Psoas muscle (tissue), 7 donors: ENCODE measurements at regions not wholly inside any gene's neighbourhood (a gene's known extent, or its start where the extent isn't known, plus 50 kb on each side); places are given as distances from the start of the nearest gene placed in this dataset.

Experiments
- ATAC-seq, 4 donors: fragments of 200-7000 bp; cut with Tn5 transposase; one replicate each; pipeline ENCODE4 v1.9.1; 2020; ENCODE audit warnings: moderate library complexity in 3 of 4, mild to moderate bottlenecking in 2 of 4
- DNase-seq, 2 donors: peaks; one replicate each; pipeline ENCODE4 v3.0.0-alpha.2; 2020
- H3K27ac ChIP-seq: fragments of 200-600 bp; one replicate; pipeline ENCODE4 v1.8.0; 2022
- H3K27me3 ChIP-seq, 3 donors: fragments of 200-600 bp in 1 of 3; one replicate each; pipeline versions ENCODE4 v1.6.1 to v1.8.0; 2013 to 2022; ENCODE audit warnings: low read length in 2 of 3, mild to moderate bottlenecking in 2 of 3, moderate library complexity in 1 of 3; ENCODE audit not compliant: insufficient read depth in 3 of 3
- H3K36me3 ChIP-seq, 2 donors: fragments of 200-600 bp in 1 of 2; one replicate each; pipeline versions ENCODE4 v1.6.1 to v1.8.0; 2013 to 2022; ENCODE audit warnings: low read depth in 1 of 2, mild to moderate bottlenecking in 1 of 2, moderate library complexity in 1 of 2; ENCODE audit not compliant: insufficient read depth in 1 of 2
- H3K4me1 ChIP-seq: fragments of 200-600 bp; one replicate; pipeline ENCODE4 v1.8.0; 2022
- H3K4me3 ChIP-seq: fragments of 200-600 bp; one replicate; pipeline ENCODE4 v1.8.0; 2022; ENCODE audit warnings: mild to moderate bottlenecking
- H3K9me3 ChIP-seq: fragments of 200-600 bp; one replicate; pipeline ENCODE4 v1.8.0; 2022
- CTCF ChIP-seq: fragments of 200-600 bp; IDR thresholded peaks from one replicate; pipeline ENCODE4 v1.8.0; 2022; ENCODE audit warnings: antibody characterized with exemption
- WGBS, 3 donors: extraction: QIAGEN DNeasy Blood & Tissue Kit; methylation state at CpG; one replicate each; pipeline versions ENCODE4 v1.1.6 to v1.1.7; 2013; 5-methylcytosine and 5-hydroxymethylcytosine counted together
- intact Hi-C, 2 donors: fragments of 100-400 bp; cut with DNase I; formaldehyde crosslinking; loops; one replicate each; pipeline versions ENCODE4 v1.11.0 to v1.14.2; 2022
- donor health status: healthy with polysubstance abuse.
- donor health status: DM: no; HTN: no; CAD: no; lungs with moderate emphysema.
- donor health status: Bipolar disorder and iron deficiency.
- donor health status: healthy.
- donor health status: DM: yes; HTN: yes; CAD: no.
- donor health status: DM: no; HTN: no; CAD: no.
- donor health status: DM: yes; HTN: yes; CAD: no.

DNA sequence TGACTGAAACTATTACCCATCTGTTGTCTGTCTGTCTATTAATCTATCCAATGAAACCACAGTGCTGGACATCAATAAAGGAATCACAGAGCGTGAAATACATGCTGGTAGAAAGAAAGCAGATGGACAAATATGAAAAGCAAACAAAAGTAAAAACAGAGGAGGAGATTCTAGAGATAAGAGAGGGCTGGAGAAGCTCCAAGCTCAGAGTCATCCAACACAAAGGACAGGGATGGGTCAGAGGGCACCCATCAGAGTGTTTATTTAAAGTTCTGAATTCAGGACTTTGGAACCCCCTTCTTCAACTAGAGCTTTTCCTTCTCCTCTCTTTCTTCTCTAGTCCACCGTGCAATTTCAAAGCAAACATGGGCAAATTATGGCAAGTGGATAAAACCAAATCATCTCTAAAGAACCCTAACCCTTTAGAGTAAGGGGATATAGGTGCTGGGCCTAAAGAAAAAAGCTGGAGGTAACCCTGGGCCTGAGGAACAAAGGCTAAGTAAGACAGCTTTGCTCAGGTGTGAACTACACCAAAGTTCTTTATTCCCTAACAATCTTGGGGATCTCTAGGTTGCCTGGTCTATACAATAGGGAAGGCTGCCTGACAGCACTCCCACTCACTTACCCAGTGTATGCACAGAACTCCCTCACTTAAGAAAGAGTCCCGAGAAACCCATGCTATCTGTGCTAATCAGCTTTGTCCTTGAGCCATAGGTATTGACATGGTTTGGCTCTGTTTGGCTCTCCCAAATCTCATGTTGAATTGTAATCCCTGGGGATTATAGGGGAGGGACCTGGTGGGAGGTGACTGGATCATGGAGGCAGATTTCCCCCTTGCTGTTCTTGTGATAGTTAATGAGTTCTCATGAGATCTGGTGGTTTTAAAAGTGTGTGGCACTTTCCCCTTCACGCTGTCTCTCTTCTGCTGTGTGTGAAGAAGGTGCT, 97.0 kb downstream of the BAMBI start:
- Histone ChIP-seq H3K27me3 (no peaks in the 10 kb centered on the region), H3K36me3 (no peaks in the 10 kb centered on the region), H3K9me3 (no peaks in the 10 kb centered on the region), H3K27ac (no peak overlapping the region), H3K4me1 (no peaks in the 10 kb centered on the region), H3K4me3 (no peak overlapping the region)
- DNase-seq: no peak
- no peak for TF ChIP-seq CTCF
- WGBS, 3 donors: 84 to 89% (median 88%) methylated on average over 4 of the region's 4 CpGs
- ATAC-seq: no peak
- intact Hi-C loops: no loop called here

GRCh38 chr10:28775773-28776172, 98.5 kb downstream of the BAMBI start:
- WGBS, 3 donors: 87 to 93% (median 89%) methylated on average over 3 of the region's 3 CpGs
- no peak overlapping the region for H3K4me3 ChIP-seq
- no peaks in the 10 kb centered on the region for H3K9me3 ChIP-seq
- DNase-seq: no peak
- intact Hi-C loops: no loop called here
- TF ChIP-seq CTCF: no peak
- no peak for ATAC-seq
- H3K36me3 ChIP-seq: no peaks in the 10 kb centered on the region
- H3K27ac ChIP-seq: no peak overlapping the region
- no peaks in the 10 kb centered on the region for H3K4me1 ChIP-seq
- H3K27me3 ChIP-seq: no peaks in the 10 kb centered on the region

DNA sequence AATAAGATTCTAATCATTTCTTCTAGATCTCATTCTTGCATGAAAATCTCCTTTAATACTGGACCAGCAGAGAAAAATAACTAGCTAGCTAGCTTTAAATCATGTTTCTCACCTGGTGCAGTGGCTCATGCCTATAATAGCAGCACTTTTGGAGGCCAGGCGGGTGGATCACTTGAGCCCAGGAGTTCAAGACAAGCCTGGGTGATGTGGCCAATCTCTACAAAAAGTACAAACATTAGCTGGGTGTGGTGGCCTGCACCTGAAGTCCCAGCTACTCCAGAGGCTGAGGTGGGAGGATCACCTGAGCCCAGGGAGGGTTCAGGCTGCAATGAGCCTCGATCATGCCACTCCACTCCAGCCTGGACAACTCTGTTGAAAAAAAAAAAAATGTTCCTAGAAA, 99.2 kb downstream of the BAMBI start:
- Histone ChIP-seq H3K4me3 (no peak overlapping the region), H3K27ac (no peak overlapping the region), H3K27me3 (no peaks in the 10 kb centered on the region), H3K36me3 (no peaks in the 10 kb centered on the region), H3K4me1 (no peaks in the 10 kb centered on the region), H3K9me3 (no peaks in the 10 kb centered on the region)
- no peak for TF ChIP-seq CTCF
- 86 to 94% (median 89%) methylated on average over 2 of the region's 2 CpGs for WGBS, 3 donors
- intact Hi-C loops: no loop called here
- DNase-seq: no peak
- ATAC-seq: no peak

DNA sequence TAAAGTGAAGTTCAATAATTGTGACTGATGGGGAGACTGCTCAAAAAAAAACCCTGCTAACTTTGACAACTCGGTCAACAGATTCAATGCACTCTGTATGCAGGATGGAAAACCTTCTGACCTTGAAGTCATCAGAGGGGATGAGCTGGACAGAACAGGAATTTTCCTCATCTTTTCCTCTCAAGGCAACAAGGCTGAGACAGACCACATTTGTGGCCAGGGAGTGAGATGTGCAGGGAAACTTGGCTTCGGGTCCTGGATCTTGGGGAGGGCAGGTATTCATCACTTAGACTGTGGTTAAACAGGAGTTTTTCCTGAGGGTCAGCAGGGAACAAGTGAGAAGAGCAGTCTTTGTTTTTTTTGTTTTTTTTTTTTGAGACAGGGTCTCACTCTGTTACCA, 100.6 kb downstream of the BAMBI start:
- intact Hi-C loops: no loop called here
- no peaks in the 10 kb centered on the region for H3K9me3 ChIP-seq
- DNase-seq: no peak
- no peaks in the 10 kb centered on the region for H3K27me3 ChIP-seq
- H3K27ac ChIP-seq: no peak overlapping the region
- WGBS, 3 donors: 76 to 88% (median 82%) methylated on average over 2 of the region's 2 CpGs
- no peaks in the 10 kb centered on the region for H3K4me1 ChIP-seq
- no peak for TF ChIP-seq CTCF
- ATAC-seq: no peak
- no peak overlapping the region for H3K4me3 ChIP-seq
- no peaks in the 10 kb centered on the region for H3K36me3 ChIP-seq
